GM11168 (cell line): ENCODE measurements at regions not wholly inside any gene's neighbourhood (a gene's known extent, or its start where the extent isn't known, plus 50 kb on each side); places are given as distances from the start of the nearest gene placed in this dataset.

Source experiments
- in situ Hi-C: fragments of 300-500 bp; cut with MboI; formaldehyde crosslinking; loops from one replicate; pipeline ENCODE4 v1.12.0; 2022; ENCODE audit warnings: low sequenced_read_pairs; ENCODE audit not compliant: unreplicated experiment

DNA sequence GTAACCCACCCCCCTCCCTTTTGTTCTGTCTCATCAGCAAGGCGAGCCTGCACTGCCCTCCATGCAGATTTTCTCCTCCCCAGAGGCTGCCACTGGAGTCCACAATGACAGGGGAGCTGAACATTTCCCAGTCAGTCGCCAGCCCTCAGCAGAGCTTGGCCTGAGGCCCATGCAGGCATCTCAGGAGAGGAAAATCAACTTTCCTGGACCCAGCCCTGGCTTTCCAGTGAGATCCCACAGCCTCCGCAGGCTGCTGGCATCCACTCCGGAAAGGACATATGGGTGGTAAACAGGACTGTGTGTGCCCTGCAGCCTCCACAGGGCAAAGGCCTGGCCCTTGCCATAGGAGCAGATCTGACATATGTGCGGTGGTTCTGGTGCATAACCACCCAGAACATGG is 253.8 kb downstream of the TNS1 start:
- in situ Hi-C loops, result no loop called here

- in situ Hi-C loops, result no loop called here
Measured at GRCh38 chr2:217746808-217747207, 256.0 kb downstream of the TNS1 start.

DNA sequence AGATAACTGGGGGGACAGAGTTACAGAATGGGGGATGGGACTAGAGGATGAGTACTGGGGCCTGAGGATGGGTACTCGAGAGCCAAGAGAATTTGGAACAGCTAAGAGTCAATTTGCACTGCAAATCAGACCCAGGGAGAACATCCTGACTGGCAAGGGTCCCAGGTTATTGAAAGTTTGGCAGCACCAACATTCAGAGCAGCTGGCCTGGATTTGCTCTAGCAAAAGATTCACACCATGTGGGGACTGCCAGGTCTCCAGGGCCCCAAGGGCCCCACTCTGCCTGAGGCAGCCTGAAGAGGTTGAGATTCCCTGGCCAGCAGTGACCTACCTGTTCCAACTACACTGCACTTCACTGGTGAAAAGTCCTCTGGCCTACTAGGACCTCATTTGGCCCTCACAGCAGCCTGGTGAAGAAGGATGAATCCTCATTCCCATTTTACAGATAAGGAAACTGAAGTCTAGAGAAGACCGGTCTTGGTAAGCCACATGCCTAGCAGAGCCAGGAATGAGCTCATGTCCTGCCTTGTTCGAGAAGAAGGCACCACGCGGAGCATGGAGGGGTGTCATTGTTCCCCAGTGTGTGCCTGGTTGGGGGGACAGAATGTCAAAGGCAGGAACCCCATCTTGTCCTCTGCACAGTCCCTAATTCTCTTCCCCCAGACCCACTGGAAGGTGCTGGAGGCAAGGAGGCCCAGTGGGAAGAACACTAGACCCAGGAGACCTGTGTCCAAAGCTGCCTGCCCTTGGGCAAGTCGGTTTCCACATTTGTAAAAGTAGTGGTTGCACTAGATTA is 258.6 kb downstream of the TNS1 start:
- in situ Hi-C loops, result no loop called here

DNA sequence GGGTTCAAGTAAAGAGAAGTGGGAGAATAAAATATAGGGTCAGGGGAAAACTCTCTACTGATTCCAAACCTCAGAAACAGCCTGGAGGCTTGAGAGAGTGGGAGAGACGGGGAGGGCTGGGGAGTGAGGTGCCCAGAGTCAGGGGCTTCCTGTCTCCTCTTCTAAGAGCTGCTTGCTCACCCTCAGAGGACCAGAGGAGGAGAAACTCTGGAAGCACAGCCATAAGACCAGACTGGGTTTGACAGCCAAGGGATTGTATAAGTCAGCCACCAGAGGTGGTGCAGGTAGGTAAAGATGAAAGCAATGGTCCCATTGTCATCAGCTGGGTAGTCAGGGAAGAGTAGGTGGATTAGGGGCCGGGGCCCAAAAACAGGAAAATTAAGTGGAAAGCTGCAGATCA is 259.4 kb downstream of the TNS1 start:
- in situ Hi-C loops, result no loop called here

DNA sequence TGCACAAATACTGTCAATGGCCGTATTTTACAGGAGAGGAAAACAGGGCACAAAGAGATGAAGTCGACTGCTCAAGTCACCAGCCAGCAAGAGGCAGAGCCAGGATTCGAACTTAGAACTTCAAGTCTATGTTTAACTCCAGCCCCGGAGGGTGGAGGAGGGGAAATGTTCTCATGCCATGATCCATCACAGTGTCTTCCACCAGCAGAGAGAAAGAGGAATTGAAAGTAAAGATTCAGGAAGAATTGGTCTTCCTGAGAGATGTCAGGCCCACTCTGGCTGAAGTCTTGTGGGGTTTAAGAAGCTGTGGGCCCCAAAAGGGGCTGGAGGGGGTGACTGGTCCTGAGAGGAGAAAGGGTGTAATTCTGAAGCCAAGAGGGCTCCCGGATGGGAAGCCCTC is 260.0 kb downstream of the TNS1 start:
- in situ Hi-C loops, result no loop called here

GRCh38 chr2:217742276-217742675 is 260.5 kb downstream of the TNS1 start:
- in situ Hi-C loops, result no loop called here

GRCh38 chr2:217741381-217741955 is 261.3 kb downstream of the TNS1 start:
- in situ Hi-C loops, result no loop called here

GRCh38 chr2:217740756-217741155 is 262.0 kb downstream of the TNS1 start:
- in situ Hi-C loops, result no loop called here

- in situ Hi-C loops, result no loop called here
Measured at GRCh38 chr2:217740178-217740577, 262.6 kb downstream of the TNS1 start.

- in situ Hi-C loops, result no loop called here
Measured at GRCh38 chr2:217739741-217740140, 263.1 kb downstream of the TNS1 start.

DNA sequence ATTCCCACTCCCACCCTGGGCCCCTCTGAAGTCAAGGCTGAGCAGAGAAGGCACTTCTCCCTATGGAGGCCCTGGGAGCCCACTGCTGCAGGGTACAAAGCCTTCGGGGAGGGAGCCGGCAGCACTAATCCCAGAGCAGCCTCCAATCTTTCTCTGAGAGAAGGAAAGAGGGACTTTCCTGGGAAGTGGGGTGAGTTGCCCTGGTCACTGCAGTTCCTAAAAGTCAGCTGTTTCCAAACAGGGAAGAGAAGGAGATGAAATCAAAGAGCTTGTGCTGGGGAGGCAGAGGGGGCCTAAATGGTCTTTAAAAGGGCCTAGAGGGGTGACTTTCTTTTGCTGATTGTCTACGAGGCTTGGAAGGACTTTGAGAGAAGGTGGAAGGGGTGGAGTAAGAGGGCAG is 264.7 kb downstream of the TNS1 start:
- in situ Hi-C loops, result no loop called here

GRCh38 chr2:217736776-217737550 is 265.8 kb downstream of the TNS1 start:
- in situ Hi-C loops, result no loop called here

GRCh38 chr2:217735899-217736298 is 266.9 kb downstream of the TNS1 start:
- in situ Hi-C loops, result no loop called here

- in situ Hi-C loops, result no loop called here
Measured at GRCh38 chr2:217735034-217735433, 267.8 kb downstream of the TNS1 start.

- in situ Hi-C loops, result no loop called here
Measured at GRCh38 chr2:217733461-217733860, 269.3 kb downstream of the TNS1 start.

DNA sequence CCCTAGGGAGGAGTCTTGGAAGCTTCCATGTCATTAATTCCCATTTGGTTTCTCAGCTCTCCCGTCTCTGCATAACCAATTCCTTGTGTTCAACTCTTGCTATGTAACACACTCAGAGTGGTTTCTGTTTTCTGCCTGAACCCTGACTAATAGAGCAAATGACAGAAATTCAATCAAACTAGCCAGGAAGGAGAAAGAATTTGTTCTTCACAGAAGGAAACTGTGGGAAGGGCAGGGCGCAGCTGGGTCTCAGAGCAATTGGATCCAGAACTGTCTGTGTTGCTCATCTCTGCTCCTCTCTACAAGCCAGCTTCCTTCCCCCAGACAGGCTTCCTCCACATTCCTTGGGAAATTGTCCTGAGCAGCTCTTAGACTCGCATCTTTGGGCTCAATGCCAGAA is 269.8 kb downstream of the TNS1 start:
- in situ Hi-C loops, result no loop called here

DNA sequence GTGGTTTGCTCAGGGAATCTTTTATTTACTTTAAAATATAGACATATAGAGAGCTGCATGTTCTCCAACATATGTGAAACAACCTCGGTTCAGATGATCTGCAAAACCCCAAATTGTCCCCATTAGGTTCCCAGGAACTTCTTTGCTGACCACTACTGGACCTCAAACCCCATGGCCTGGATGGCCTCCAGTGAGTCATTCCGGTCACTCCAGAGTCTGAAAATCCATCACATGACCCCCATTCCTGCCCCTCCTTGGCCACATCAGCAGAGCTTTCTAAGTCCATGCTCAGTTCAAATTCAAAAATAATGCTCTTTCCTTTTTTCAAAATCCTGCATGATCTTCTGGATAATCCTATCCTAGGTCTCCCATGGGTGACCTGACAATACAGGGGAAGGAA is 271.0 kb downstream of the TNS1 start:
- in situ Hi-C loops, result no loop called here

DNA sequence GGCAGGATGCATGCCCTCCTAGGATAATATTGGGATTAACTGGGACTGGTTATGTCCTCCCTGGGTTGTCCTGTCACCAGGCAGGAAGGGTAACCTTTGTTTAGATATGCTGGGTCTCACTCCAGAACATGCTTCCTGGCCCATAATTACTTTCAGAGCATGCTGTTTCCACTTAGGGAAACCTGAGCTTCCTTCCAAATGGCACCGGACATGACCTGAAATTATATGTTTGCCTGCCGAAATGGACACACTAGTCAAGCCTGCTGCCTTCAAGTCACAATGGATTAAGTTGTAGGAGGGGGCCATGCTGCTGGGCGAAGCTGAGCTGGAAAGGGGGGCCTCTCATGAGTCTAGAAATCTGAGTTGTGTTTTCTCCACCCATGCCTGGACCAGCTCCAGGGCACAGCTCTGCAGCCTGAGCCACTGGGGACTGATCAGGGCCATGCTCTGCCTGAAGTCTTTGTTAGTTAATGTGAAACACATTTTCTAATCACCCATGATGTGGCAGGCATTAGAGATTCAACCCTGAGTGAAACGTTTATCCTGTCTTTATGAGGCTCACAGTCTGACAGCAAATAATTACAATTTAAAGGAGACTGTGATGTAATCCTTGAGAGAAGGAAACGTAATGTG is 273.3 kb downstream of the TNS1 start:
- in situ Hi-C loops, result no loop called here

DNA sequence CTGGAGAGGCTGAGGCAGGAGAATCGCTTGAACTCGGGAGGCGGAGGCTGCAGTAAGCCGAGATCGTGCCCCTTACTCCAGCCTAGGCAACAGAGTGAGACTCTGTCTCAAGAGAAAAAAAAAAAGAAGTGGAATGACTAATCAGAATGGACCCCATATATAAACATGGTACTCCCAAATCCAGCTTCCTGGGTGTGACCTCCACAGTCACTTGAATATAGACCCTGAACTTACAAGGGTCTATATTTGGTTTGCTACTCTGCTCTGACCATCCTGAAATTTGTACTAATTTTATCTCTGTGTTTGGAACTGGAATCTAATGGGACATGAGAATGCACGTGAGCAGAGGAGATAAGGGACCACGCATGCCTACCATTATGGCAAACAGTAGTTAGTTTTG is 275.0 kb downstream of the TNS1 start:
- in situ Hi-C loops, result no loop called here

DNA sequence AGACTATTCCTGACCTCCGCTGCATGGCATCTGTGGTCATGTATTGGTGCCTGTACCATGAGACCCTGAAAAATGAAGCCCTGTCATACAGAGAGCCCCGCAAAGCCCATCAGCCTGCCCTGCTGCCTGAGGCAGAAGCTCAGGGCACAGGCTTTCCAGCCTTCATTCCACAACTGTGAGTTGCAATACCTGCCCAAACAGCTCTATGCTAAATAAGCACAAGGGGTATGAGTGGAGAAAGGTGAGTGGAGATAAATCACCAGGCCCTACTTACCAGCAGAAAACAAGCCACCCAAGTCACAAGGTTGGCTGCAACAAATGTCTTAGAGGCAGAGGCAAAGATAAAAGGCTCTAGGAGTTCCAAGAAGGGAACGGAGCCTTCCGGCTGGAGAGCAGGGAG is 277.4 kb downstream of the TNS1 start:
- in situ Hi-C loops, result no loop called here

DNA sequence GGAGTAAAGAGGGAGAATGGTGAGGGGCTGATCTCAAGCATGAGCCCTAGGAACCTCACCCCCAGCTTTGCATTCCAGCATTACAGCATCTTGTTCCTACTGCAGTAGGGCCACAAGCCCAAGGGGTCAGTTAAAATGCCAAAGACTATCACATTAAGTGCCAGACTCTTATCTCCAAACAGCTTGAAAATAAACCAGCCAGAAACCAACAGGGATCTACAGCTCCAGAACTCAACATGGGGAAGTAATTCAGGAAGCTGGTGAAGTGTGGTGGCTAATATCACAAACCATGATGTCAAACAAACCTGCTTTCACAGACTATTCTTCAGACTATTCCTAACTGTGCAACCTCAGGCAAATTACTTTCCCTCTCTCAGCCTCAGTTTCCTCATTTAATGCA is 278.3 kb downstream of the TNS1 start:
- in situ Hi-C loops, result loop anchor here (25.0 kb wide), 1 partner anchor 1037 kb away; the partner anchor contains the start of gene IGFBP5
